Activated CD8-positive, alpha-beta T cell treated with anti-CD3 and anti-CD28 coated beads for 36 hours (primary cell): ENCODE measurements at regions not wholly inside any gene's neighbourhood (a gene's known extent, or its start where the extent isn't known, plus 50 kb on each side); places are given as distances from the start of the nearest gene placed in this dataset.

Experiments used
- ATAC-seq: fragments of 200-7000 bp; cut with Tn5 transposase; one replicate; pipeline ENCODE4 v1.10.0; 2021; ENCODE audit warnings: mild to moderate bottlenecking, moderate library complexity
- CTCF ChIA-PET: fragments of 350-600 bp; sonication (Branson Sonifier 250); formaldehyde crosslinking; loops from one replicate; lab custom pipeline; 2021; ENCODE audit warnings: antibody characterized with exemption; lab: Charles Lee
- POLR2A ChIA-PET: fragments of 350-600 bp; sonication (Branson Sonifier 250); formaldehyde crosslinking; loops from one replicate; lab custom pipeline; 2021; ENCODE audit warnings: antibody characterized with exemption; lab: Charles Lee
- DNase-seq: peaks from one replicate; pipeline ENCODE4 v3.0.0-alpha.2; 2020
- H3K27ac Mint-ChIP-seq: one replicate; pipeline ENCODE4 v1.8.0; 2021; ENCODE audit warnings: mild to moderate bottlenecking, mixed read lengths
- H3K27me3 Mint-ChIP-seq: one replicate; pipeline ENCODE4 v1.8.0; 2021; ENCODE audit warnings: mixed read lengths
- H3K36me3 Mint-ChIP-seq: one replicate; pipeline ENCODE4 v1.8.0; 2021; ENCODE audit warnings: low read depth, mixed read lengths
- H3K4me1 Mint-ChIP-seq: one replicate; pipeline ENCODE4 v1.8.0; 2021; ENCODE audit warnings: low read depth, mixed read lengths
- H3K4me3 Mint-ChIP-seq: one replicate; pipeline ENCODE4 v1.8.0; 2021; ENCODE audit warnings: mild to moderate bottlenecking, moderate library complexity, mixed read lengths
- H3K9me3 Mint-ChIP-seq: one replicate; pipeline ENCODE4 v1.8.0; 2021; ENCODE audit warnings: mixed read lengths
- intact Hi-C: fragments of 100-400 bp; cut with micrococcal nuclease; formaldehyde crosslinking; loops from one replicate; pipeline ENCODE4 v1.10.0; 2022
- TF ChIP-seq, protein P1 (sequence below): fragments of 200-600 bp; IDR thresholded peaks from one replicate; pipeline ENCODE4 v1.8.0; 2022; ENCODE audit warnings: antibody characterized with exemption, mild to moderate bottlenecking

DNA sequence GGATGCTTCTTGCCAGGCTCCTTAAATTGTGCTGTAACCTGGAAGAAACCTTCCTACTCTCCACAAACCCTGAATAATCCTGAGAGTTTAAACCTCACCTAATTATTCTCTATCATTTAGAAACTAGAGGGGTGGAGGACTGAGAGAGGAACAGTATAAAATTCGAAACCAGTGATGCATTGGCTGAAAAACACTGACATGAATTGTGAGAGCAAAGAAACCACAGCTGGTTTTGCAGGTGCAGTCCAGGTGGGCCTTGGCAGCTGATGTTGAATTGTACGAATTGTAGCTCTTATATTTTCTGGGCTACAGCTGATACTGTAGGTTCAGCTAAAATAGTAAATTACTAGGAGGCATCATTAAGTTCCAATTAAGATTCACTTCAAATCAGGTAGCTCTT, 227.0 kb upstream of the SLITRK5 start:
- no peaks in the 10 kb centered on the region for H3K27me3 Mint-ChIP-seq
- H3K4me3 Mint-ChIP-seq, result no peak overlapping the region
- ChIA-PET POLR2A (no interaction called here), CTCF (no interaction called here)
- intact Hi-C loops, result no loop called here
- H3K9me3 Mint-ChIP-seq, result peaks cover 5% of the 10 kb centered on the region
- H3K36me3 Mint-ChIP-seq, result no peaks in the 10 kb centered on the region
- no peak for ATAC-seq
- TF ChIP-seq, protein P1, sequence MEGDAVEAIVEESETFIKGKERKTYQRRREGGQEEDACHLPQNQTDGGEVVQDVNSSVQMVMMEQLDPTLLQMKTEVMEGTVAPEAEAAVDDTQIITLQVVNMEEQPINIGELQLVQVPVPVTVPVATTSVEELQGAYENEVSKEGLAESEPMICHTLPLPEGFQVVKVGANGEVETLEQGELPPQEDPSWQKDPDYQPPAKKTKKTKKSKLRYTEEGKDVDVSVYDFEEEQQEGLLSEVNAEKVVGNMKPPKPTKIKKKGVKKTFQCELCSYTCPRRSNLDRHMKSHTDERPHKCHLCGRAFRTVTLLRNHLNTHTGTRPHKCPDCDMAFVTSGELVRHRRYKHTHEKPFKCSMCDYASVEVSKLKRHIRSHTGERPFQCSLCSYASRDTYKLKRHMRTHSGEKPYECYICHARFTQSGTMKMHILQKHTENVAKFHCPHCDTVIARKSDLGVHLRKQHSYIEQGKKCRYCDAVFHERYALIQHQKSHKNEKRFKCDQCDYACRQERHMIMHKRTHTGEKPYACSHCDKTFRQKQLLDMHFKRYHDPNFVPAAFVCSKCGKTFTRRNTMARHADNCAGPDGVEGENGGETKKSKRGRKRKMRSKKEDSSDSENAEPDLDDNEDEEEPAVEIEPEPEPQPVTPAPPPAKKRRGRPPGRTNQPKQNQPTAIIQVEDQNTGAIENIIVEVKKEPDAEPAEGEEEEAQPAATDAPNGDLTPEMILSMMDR, result no peak
- no peak for DNase-seq
- no peak overlapping the region for H3K27ac Mint-ChIP-seq
- no peaks in the 10 kb centered on the region for H3K4me1 Mint-ChIP-seq

- Mint-ChIP-seq H3K4me1 (no peaks in the 10 kb centered on the region), H3K27ac (no peak overlapping the region), H3K9me3 (peaks cover 5% of the 10 kb centered on the region), H3K27me3 (no peaks in the 10 kb centered on the region), H3K36me3 (no peaks in the 10 kb centered on the region), H3K4me3 (no peak overlapping the region)
- CTCF ChIA-PET, result no interaction called here
- TF ChIP-seq, protein P1, result no peak
- no peak for ATAC-seq
- no peak for DNase-seq
- intact Hi-C loops, result no loop called here
- POLR2A ChIA-PET, result no interaction called here
These were observed 218.9 kb upstream of the SLITRK5 start for GRCh38 chr13:87452281-87452680.

- POLR2A ChIA-PET, result no interaction called here
- Mint-ChIP-seq H3K36me3 (no peaks in the 10 kb centered on the region), H3K27me3 (no peaks in the 10 kb centered on the region), H3K4me1 (no peaks in the 10 kb centered on the region), H3K9me3 (peaks cover 5% of the 10 kb centered on the region), H3K4me3 (no peak overlapping the region), H3K27ac (no peak overlapping the region)
- intact Hi-C loops, result no loop called here
- TF ChIP-seq, protein P1, result no peak
- CTCF ChIA-PET, result no interaction called here
- no peak for ATAC-seq
- no peak for DNase-seq
These were observed 217.9 kb upstream of the SLITRK5 start for GRCh38 chr13:87453244-87453643.

- CTCF ChIA-PET, result no interaction called here
- TF ChIP-seq, protein P1, result no peak
These were observed 211.8 kb upstream of the SLITRK5 start for GRCh38 chr13:87459419-87459818.

DNA sequence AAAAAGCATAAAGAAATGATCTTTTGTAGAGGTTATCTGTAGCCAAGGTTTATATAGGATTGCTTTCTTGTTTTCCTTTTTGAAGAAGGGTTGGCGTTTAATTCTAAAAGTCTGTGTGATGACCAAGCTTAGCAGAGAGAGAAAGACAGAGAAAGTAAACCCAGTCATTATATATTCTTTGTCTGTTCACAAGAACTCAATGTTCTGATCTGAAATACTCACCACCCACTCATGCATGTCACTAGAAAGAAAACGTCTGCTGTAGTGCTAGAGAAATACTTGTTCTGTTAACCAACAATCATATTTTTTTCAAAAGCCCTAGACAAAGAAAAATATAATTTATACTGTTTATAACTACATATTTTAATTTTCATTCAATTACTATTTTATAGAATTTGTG, 173.7 kb upstream of the SLITRK5 start:
- ATAC-seq (no peak), DNase-seq (no peak)
- Mint-ChIP-seq H3K9me3 (peaks cover 14% of the 10 kb centered on the region), H3K4me1 (no peaks in the 10 kb centered on the region), H3K27me3 (no peaks in the 10 kb centered on the region), H3K27ac (no peak overlapping the region), H3K4me3 (no peak overlapping the region), H3K36me3 (no peaks in the 10 kb centered on the region)
- intact Hi-C loops, result no loop called here
- CTCF ChIA-PET, result no interaction called here
- TF ChIP-seq, protein P1, result no peak
- POLR2A ChIA-PET, result no interaction called here

More at GRCh38 chr13:87459419-87459818, 211.8 kb upstream of the SLITRK5 start:
- intact Hi-C loops, result no loop called here
- Mint-ChIP-seq H3K27ac (no peak overlapping the region), H3K4me1 (no peaks in the 10 kb centered on the region), H3K27me3 (no peaks in the 10 kb centered on the region), H3K9me3 (peaks cover 2% of the 10 kb centered on the region), H3K36me3 (no peaks in the 10 kb centered on the region), H3K4me3 (no peak overlapping the region)
- DNase-seq (no peak), ATAC-seq (no peak)
- POLR2A ChIA-PET, result no interaction called here
